CD4-positive, alpha-beta T cell treated with Interleukin-12 subunit alpha and Interleukin-12 subunit beta, for 1 hour (primary cell): ENCODE measurements at regions not wholly inside any gene's neighbourhood (a gene's known extent, or its start where the extent isn't known, plus 50 kb on each side); places are given as distances from the start of the nearest gene placed in this dataset.
A peak's percentile ranks its signal among the peaks of the same experiment; 100 is the strongest.

Experiments used
- DNase-seq: peaks from one replicate; pipeline ENCODE4 v3.0.0-alpha.2; 2020

- DNase-seq, result no peak
Observed at GRCh38 chr14:97626088-97626487, 828.9 kb downstream of the VRK1 start.

GRCh38 chr14:97630249-97630648 lies 833.1 kb downstream of the VRK1 start:
- DNase-seq, result no peak

- no peak for DNase-seq
Observed at GRCh38 chr14:97633131-97633738, 836.1 kb downstream of the VRK1 start.

GRCh38 chr14:97634751-97635150 lies 837.6 kb downstream of the VRK1 start:
- peak; percentile 37 for DNase-seq

GRCh38 chr14:97638864-97639263 lies 841.7 kb downstream of the VRK1 start:
- no peak for DNase-seq

- DNase-seq, result no peak
Observed at GRCh38 chr14:97640031-97640430, 842.8 kb downstream of the VRK1 start.

- no peak for DNase-seq
Observed at GRCh38 chr14:97641827-97642226, 844.6 kb downstream of the VRK1 start.

GRCh38 chr14:97642631-97643030 lies 845.4 kb downstream of the VRK1 start:
- DNase-seq, result no peak

- DNase-seq, result no peak
Observed at GRCh38 chr14:97644365-97644764, 847.2 kb downstream of the VRK1 start.

- DNase-seq, result no peak
Observed at GRCh38 chr14:97649752-97650151, 852.6 kb downstream of the VRK1 start.

GRCh38 chr14:97655169-97655948 lies 858.2 kb downstream of the VRK1 start:
- no peak for DNase-seq

- DNase-seq, result no peak
Observed at GRCh38 chr14:97657609-97658008, 860.4 kb downstream of the VRK1 start.

- DNase-seq, result no peak
Observed at GRCh38 chr14:97687944-97688630, 890.9 kb downstream of the VRK1 start.

GRCh38 chr14:97688631-97689336 lies 891.6 kb downstream of the VRK1 start:
- DNase-seq, result no peak

- no peak for DNase-seq
Observed at GRCh38 chr14:97692084-97692483, 894.9 kb downstream of the VRK1 start.

GRCh38 chr14:97695456-97695981 lies 898.3 kb downstream of the VRK1 start:
- no peak for DNase-seq

GRCh38 chr14:97697772-97698171 lies 900.6 kb downstream of the VRK1 start:
- DNase-seq, result peak; percentile 57

- DNase-seq, result no peak
Observed at GRCh38 chr14:97699026-97699425, 901.8 kb downstream of the VRK1 start.

GRCh38 chr14:97703006-97703760 lies 906.0 kb downstream of the VRK1 start:
- DNase-seq, result peak; percentile 50

GRCh38 chr14:97704316-97704885 lies 907.2 kb downstream of the VRK1 start:
- no peak for DNase-seq

- no peak for DNase-seq
Observed at GRCh38 chr14:97705107-97705506, 907.9 kb downstream of the VRK1 start.

GRCh38 chr14:97705976-97706375 lies 908.8 kb downstream of the VRK1 start:
- peak; percentile 54 for DNase-seq
